Skeletal muscle satellite cell (primary cell): ENCODE measurements at regions not wholly inside any gene's neighbourhood (a gene's known extent, or its start where the extent isn't known, plus 50 kb on each side); places are given as distances from the start of the nearest gene placed in this dataset.

Experiments
- H3K27me3 ChIP-seq: 2 replicates; pipeline ENCODE4 v1.7.0; 2013; ENCODE audit warnings: low read length; ENCODE audit not compliant: control insufficient read depth, insufficient read depth
- H3K36me3 ChIP-seq: 2 replicates; pipeline ENCODE4 v1.7.0; 2013; ENCODE audit warnings: mild to moderate bottlenecking, control low read depth, low read length; ENCODE audit not compliant: insufficient read depth
- H3K4me1 ChIP-seq: 2 replicates; pipeline ENCODE4 v1.7.0; 2013; ENCODE audit warnings: low read length; ENCODE audit not compliant: control insufficient read depth, insufficient read depth
- H3K4me2 ChIP-seq: 2 replicates; pipeline ENCODE4 v1.7.0; 2013; ENCODE audit warnings: mild to moderate bottlenecking, low read length
- H3K4me3 ChIP-seq: 2 replicates; pipeline ENCODE4 v1.7.0; 2013; ENCODE audit warnings: low read length
- H3K9ac ChIP-seq: 2 replicates; pipeline ENCODE4 v1.7.0; 2013; ENCODE audit warnings: mild to moderate bottlenecking, low read depth, low read length, moderate library complexity
- H3K9me3 ChIP-seq: replicated peaks from 2 replicates; pipeline ENCODE4 v1.7.0; 2013; ENCODE audit warnings: mild to moderate bottlenecking, control low read depth, low read length

DNA sequence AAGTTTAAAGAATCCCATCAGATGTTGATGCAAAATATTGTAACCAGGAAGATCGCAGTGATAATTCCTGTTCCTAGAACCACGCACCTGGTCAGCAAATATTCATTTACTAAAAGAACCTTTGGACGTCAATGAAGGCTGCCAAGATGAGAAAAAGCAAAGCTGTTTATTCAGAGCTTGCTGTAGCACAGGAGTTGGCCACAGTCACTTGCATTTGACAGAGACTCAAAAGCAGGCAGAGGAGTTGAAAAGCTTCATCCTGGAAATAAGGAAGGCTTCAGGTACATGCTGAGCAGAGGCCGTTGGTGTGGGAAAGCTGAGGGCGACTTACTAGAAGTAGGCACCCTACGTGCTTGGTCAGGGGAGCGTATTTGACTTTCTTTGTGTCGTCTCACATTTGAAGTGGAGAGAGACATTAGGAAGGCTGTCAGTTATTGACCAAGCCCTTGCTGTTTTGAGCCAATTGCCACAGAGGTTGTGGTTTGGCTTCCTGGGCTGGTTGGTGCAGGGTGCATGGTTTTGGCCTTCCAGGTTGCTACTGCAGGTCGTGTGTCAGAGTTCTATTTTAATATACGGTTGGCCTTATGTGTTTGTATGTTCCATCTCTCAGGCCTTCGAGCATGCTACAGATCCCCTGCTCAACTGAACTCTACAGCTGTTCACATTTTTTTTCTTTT lies 289.6 kb downstream of the METTL4 start:
- H3K27me3 ChIP-seq: no peaks in the 10 kb centered on the region
- H3K4me1 ChIP-seq: no peaks in the 10 kb centered on the region
- no peak overlapping the region for H3K9ac ChIP-seq
- no peaks in the 10 kb centered on the region for H3K9me3 ChIP-seq
- H3K4me3 ChIP-seq: no peak overlapping the region
- H3K4me2 ChIP-seq: no peak overlapping the region
- H3K36me3 ChIP-seq: no peaks in the 10 kb centered on the region

DNA sequence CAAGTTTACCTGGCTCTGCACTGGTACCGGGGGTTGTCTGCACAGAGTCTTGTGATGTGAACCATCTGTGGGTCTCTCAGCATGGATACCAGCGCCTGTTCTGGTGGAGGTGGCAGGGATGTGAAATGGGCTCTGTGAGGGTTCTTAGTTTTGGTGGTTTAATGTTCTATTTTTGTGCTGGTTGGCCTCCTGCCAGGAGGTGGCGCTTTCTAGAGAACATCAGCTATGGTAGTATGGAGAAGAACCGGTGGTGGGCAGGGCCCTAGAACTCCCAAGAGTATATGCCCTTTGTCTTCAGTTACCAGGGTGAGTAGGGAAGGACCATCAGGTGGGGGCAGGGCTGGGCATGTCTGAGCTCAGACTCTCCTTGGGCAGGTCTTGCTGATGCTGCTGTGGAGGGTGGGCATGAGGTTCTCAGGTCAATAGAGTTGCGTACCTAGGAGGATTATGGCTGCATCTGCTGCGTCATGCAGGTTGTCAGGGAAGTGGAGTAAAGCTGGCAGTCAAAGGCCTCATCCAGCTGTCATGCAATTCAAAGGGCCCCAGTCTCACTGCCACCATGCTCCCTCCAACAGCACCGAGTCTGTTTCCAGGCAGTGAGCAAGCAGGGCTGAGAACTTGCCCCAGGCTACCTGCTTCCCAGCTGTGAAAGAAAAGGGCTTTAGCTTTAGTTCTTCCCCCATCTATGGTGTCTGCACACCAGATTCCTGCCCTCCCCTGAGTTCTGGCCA lies 278.0 kb downstream of the METTL4 start:
- Histone ChIP-seq H3K36me3 (no peaks in the 10 kb centered on the region), H3K4me1 (no peaks in the 10 kb centered on the region), H3K9ac (no peak overlapping the region), H3K4me2 (no peak overlapping the region), H3K4me3 (no peak overlapping the region), H3K9me3 (no peaks in the 10 kb centered on the region), H3K27me3 (no peaks in the 10 kb centered on the region)

DNA sequence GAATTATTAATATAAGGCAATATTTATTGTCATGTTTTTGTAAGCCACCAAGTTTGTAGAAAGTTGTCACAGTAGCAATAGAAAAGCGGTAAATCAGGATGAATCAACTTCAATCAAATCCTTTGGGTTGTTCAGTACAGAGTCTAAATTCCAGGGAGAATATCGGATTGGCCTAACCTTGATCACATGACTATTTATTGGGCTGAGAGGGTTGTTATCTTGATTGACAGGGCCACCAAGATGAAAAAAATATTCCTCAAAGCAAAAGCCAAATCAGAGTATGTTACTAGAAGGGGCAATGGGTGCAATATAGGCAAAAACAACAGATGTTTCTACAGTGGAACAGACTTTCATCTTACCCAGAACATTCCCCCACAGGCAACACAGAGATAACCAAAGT lies 270.0 kb downstream of the METTL4 start:
- Histone ChIP-seq H3K4me1 (peaks cover 22% of the 10 kb centered on the region), H3K27me3 (no peaks in the 10 kb centered on the region), H3K9me3 (no peaks in the 10 kb centered on the region), H3K36me3 (no peaks in the 10 kb centered on the region), H3K9ac (no peak overlapping the region), H3K4me3 (no peak overlapping the region), H3K4me2 (no peak overlapping the region)

DNA sequence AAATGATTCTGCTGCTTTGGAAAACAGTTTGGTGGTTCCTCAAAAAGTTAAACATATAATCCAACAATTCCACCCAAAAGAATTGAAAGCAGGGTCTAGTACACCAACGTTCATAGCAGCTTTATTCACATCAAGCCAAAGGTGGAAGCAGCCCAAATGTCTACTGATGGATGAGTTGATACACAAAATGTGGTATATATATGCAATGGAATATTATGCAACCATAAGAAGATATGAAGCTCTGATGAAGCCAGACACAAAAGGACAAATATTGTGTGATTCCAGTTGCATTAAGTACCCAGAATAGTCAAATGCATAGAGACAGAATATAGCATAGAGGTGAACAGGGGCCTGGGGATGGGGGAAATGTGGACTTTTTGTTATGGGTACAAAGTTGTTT lies 269.3 kb downstream of the METTL4 start:
- Histone ChIP-seq H3K9me3 (no peaks in the 10 kb centered on the region), H3K4me2 (no peak overlapping the region), H3K9ac (no peak overlapping the region), H3K4me3 (no peak overlapping the region), H3K27me3 (no peaks in the 10 kb centered on the region), H3K36me3 (no peaks in the 10 kb centered on the region), H3K4me1 (peaks cover 22% of the 10 kb centered on the region)

DNA sequence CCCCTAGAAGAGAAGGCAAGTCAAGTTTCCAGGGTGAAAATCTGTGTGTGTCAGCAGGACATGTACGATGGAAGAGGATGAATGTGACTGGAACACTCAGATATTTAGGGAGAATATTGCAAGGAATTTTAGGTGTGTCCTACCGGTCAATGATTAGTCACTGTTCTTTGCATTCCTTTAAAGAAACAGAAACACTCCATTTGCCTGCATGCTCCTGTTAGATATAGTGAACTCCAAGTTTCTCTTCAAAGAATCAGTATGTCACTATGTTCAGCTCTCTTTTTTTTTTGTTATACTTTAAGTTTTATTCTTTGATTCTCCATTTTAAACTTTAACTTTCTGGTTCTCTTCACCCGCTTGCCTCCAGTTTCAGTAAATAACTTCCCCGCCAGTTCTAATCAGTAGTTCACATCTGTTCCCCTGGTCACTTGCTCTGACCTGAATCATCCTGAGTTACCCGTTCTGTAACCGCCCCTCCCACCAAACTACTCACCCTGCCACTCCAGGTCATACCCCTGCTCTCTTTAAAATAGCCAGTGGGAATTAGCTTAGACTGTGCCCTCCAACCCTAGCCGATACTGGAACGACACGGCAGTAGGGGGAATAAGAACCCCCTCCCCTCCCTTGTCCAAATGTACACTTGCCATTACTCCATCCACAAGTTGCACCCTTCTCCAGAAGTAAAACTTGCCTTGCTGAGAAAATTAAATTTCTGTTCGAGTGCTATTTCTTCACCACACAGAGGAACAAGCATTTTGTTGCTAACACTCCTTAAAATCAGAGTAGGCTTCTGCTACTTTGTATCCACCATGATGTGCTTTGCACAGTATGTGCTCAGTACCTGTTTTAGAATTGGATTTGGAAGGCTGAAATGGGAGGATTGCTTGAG lies 268.4 kb downstream of the METTL4 start:
- H3K27me3 ChIP-seq: no peaks in the 10 kb centered on the region
- no peak overlapping the region for H3K9ac ChIP-seq
- H3K36me3 ChIP-seq: no peaks in the 10 kb centered on the region
- no peak overlapping the region for H3K4me3 ChIP-seq
- H3K4me2 ChIP-seq: no peak overlapping the region
- H3K4me1 ChIP-seq: peaks cover 22% of the 10 kb centered on the region
- H3K9me3 ChIP-seq: no peaks in the 10 kb centered on the region

DNA sequence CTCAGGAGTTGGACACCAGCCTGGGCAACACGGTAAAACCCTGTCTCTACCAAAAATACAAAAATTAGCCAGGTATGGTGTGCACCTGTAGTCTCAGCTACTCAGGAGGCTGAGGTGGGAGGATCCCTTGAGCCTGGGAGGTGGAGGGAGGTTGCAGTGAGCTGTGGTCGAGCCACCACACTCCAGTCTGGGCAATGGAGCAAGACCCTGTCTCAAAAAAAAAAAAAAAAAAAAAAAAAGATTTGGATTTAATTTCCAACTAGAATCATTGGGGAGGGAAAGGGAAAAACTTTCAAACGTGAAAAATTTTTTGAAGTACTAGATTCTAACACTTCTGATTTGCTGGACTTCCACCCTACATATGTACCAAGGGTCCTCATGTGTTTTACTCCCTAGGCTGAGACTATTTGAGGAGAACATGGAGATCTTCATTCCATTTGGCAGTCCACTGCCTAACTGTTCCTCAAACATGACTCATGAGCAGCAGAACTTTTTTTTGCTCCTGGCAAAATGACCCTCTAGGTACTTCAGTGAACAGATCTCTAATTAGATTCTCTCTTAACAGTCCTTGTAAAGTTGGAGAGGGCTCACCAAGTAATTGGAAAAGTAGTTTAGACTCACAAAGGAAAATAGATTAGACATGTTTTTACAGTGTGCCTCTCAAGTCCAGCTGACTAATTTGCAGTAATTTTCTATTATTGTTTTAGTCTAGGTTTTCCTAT lies 267.6 kb downstream of the METTL4 start:
- H3K36me3 ChIP-seq: no peaks in the 10 kb centered on the region
- H3K9me3 ChIP-seq: no peaks in the 10 kb centered on the region
- H3K4me1 ChIP-seq: peaks cover 22% of the 10 kb centered on the region
- H3K4me3 ChIP-seq: no peak overlapping the region
- H3K4me2 ChIP-seq: no peak overlapping the region
- no peaks in the 10 kb centered on the region for H3K27me3 ChIP-seq
- no peak overlapping the region for H3K9ac ChIP-seq

DNA sequence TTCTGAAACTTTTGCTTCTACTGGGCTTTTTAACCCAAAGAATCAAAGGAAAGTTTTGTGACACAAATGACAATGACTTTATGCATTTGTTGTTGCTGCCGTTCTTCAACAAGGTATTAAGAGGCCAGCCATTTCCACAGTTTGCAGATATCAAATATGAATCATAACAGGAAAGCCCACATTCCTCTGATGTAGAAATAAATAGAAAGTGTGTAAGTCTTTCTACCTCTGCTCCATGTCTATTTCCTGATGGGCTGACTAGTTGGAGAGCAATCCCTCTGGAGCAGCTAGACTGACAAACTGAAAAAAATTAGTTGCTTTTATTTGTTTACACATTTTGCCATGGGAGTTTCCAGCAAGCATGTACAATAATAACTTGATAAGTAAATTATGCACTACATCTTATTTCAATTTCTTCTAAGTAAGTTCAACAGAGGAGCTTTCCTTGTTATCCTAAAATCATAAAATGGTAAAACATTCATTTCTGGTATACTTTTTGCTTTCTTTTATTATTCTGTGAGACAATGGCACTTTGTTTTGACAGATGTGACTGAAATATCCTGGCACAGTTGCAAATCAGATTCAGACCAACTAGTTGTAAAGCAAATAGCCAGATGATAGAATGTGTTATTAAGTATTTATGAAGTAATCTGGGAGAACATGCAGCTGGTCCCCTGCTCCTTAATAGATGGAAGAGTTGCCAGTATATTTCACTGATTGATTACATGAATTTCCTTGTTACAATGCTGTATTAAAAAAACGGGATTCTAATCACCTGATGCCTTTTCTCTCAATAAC lies 266.7 kb downstream of the METTL4 start:
- H3K4me1 ChIP-seq: peaks cover 22% of the 10 kb centered on the region
- no peak overlapping the region for H3K4me3 ChIP-seq
- H3K36me3 ChIP-seq: no peaks in the 10 kb centered on the region
- H3K27me3 ChIP-seq: no peaks in the 10 kb centered on the region
- no peaks in the 10 kb centered on the region for H3K9me3 ChIP-seq
- no peak overlapping the region for H3K9ac ChIP-seq
- no peak overlapping the region for H3K4me2 ChIP-seq

DNA sequence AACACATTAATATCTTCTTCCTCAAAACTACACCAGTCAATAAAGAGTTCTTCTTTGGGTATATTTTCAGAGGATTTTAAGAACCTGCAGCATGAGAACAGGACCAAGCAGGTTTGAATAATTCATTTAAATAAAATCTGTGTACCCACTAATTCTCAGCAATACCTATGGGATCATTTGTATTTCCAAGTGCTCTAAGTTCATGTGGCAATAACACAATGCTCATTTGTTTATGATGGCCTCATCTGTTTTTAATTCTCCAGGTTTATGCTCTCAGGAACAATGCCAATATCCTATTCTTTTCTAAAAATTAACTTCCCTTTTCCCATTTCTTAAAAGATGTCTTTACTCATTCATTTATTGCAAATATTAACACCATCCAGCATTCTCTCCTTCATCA lies 264.7 kb downstream of the METTL4 start:
- no peaks in the 10 kb centered on the region for H3K9me3 ChIP-seq
- no peaks in the 10 kb centered on the region for H3K36me3 ChIP-seq
- no peak overlapping the region for H3K4me2 ChIP-seq
- H3K4me3 ChIP-seq: no peak overlapping the region
- H3K27me3 ChIP-seq: no peaks in the 10 kb centered on the region
- H3K4me1 ChIP-seq: peaks cover 22% of the 10 kb centered on the region
- H3K9ac ChIP-seq: no peak overlapping the region

DNA sequence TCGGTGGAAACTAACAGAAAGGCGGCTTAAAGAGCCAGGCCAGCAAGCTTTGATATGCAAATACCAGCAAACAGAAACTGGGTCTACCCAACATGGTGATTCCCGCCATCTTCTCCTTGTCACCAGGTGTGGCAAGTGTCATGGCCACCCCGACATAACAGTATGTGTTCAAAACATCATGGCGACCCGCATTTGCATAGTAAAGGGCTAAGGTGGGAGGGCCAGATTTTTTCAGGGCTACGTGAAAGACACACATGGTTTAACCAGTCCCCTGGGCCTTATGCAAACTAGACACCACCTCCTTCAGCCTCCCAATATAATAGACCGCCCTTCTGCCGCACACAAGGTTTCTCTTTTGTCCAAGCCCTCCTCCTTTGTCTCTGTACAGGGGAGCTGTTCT lies 260.4 kb downstream of the METTL4 start:
- H3K9me3 ChIP-seq: no peaks in the 10 kb centered on the region
- H3K4me1 ChIP-seq: no peaks in the 10 kb centered on the region
- no peak overlapping the region for H3K4me2 ChIP-seq
- no peak overlapping the region for H3K9ac ChIP-seq
- no peaks in the 10 kb centered on the region for H3K27me3 ChIP-seq
- no peaks in the 10 kb centered on the region for H3K36me3 ChIP-seq
- H3K4me3 ChIP-seq: no peak overlapping the region

DNA sequence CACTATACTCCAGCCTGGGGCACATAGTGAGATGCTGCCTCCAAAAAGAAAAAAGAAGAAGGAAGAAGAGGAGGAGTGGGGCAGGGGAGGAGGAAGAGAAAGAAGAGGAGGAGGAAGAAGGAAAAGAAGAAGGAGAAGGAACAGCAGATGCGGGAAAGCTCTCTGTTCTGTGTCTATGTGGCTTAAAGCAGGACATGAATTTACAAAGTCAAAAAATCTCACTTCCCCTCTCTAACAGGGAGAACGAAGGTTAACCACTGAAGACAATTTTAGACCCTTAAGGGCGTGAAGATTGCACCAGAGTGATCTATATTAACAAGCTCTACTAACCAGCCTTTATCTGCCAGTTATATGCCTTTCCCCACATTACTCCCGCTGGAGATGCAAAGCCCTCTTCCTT lies 258.9 kb downstream of the METTL4 start:
- no peak overlapping the region for H3K9ac ChIP-seq
- no peaks in the 10 kb centered on the region for H3K36me3 ChIP-seq
- H3K4me1 ChIP-seq: no peaks in the 10 kb centered on the region
- no peaks in the 10 kb centered on the region for H3K9me3 ChIP-seq
- no peaks in the 10 kb centered on the region for H3K27me3 ChIP-seq
- H3K4me2 ChIP-seq: no peak overlapping the region
- H3K4me3 ChIP-seq: no peak overlapping the region
